GM23338 (cell line): ENCODE measurements at regions not wholly inside any gene's neighbourhood (a gene's known extent, or its start where the extent isn't known, plus 50 kb on each side); places are given as distances from the start of the nearest gene placed in this dataset.

Source experiments
- CREB1 ChIP-seq: fragments of 250-450 bp; sonication (Bioruptor Pico); IDR thresholded peaks from 2 replicates; pipeline ENCODE4 v1.5.0; 2020; ENCODE audit warnings: low read depth, mild to moderate bottlenecking, moderate library complexity
- CTCF ChIP-seq, 2 experiments: fragments of 200-600 bp in 1 of 2; sonication (generic) in 1 of 2; conservative IDR thresholded peaks; 2 replicates each; pipeline versions ENCODE4 v1.5.1 to v1.6.1; 2016 to 2017; ENCODE audit warnings: antibody characterized with exemption in 2 of 2, low read depth in 2 of 2, mild to moderate bottlenecking in 2 of 2, moderate library complexity in 1 of 2
- ETS1 ChIP-seq: IDR thresholded peaks from 2 replicates; pipeline ENCODE4 v1.6.1; 2016; ENCODE audit warnings: antibody characterized with exemption
- EZH2 ChIP-seq: fragments of 200-600 bp; sonication (generic); IDR thresholded peaks from one replicate; pipeline ENCODE4 v1.8.0; 2017; ENCODE audit warnings: antibody characterized with exemption, mild to moderate bottlenecking, low read depth; ENCODE audit not compliant: unreplicated experiment
- EZH2phosphoT487 ChIP-seq: fragments of 200-600 bp; sonication (generic); IDR thresholded peaks from one replicate; pipeline ENCODE4 v1.8.1; 2018; ENCODE audit warnings: antibody characterized with exemption; ENCODE audit not compliant: unreplicated experiment
- JUNB ChIP-seq: IDR thresholded peaks from one replicate; pipeline ENCODE4 v1.6.1; 2016; ENCODE audit warnings: antibody characterized with exemption; ENCODE audit not compliant: unreplicated experiment
- NANOG ChIP-seq: IDR thresholded peaks from 2 replicates; pipeline ENCODE4 v1.6.1; 2016; ENCODE audit warnings: antibody characterized with exemption, borderline replicate concordance
- POLR2AphosphoS5 ChIP-seq: IDR thresholded peaks from 2 replicates; pipeline ENCODE4 v1.6.1; 2016; ENCODE audit warnings: antibody characterized with exemption, low read depth
- REST ChIP-seq: IDR thresholded peaks from one replicate; pipeline ENCODE4 v1.6.1; 2018; ENCODE audit warnings: antibody characterized with exemption; ENCODE audit not compliant: unreplicated experiment
- STAT1 ChIP-seq: IDR thresholded peaks from one replicate; pipeline ENCODE4 v1.6.1; 2016; ENCODE audit warnings: antibody characterized with exemption; ENCODE audit not compliant: unreplicated experiment
- ZNF114 ChIP-seq: fragments of 250-450 bp; sonication (Bioruptor Pico); IDR thresholded peaks from 2 replicates; pipeline ENCODE4 v1.5.0; 2020; ENCODE audit warnings: mild to moderate bottlenecking, moderate library complexity
- ZNF331 ChIP-seq: fragments of 250-450 bp; sonication (Bioruptor Pico); IDR thresholded peaks from 2 replicates; pipeline ENCODE4 v1.5.0; 2020; ENCODE audit warnings: low read depth, mild to moderate bottlenecking, moderate library complexity
- ZNF462 ChIP-seq: fragments of 250-450 bp; sonication (Bioruptor Pico); IDR thresholded peaks from 2 replicates; pipeline ENCODE4 v1.5.0; 2020; ENCODE audit warnings: mild to moderate bottlenecking, moderate library complexity

- TF ChIP-seq CTCF (conservative IDR thresholded peaks at IDR 0.05; ENCODE audit: low read depth in 2 of 2) (no peak), EZH2 (no peak), REST (no peak), EZH2phosphoT487 (no peak), CREB1 (no peak), POLR2AphosphoS5 (no peak), JUNB (no peak), STAT1 (no peak), ETS1 (no peak), ZNF462 (CRISPR knock-in tag) (no peak), ZNF114 (CRISPR knock-in tag) (no peak), NANOG (no peak), ZNF331 (CRISPR knock-in tag) (no peak)
Observed at GRCh38 chr2:4151521-4151920, 448.1 kb downstream of the DCDC2C start.
